Activated CD4-positive, alpha-beta memory T cell treated with anti-CD3 and anti-CD28 coated beads for 36 hours (primary cell): ENCODE measurements at regions not wholly inside any gene's neighbourhood (a gene's known extent, or its start where the extent isn't known, plus 50 kb on each side); places are given as distances from the start of the nearest gene placed in this dataset.
A peak's percentile ranks its signal among the peaks of the same experiment; 100 is the strongest.

Source experiments
- CTCF ChIA-PET: fragments of 350-600 bp; sonication (Branson Sonifier 250); formaldehyde crosslinking; loops from one replicate; lab custom pipeline; 2021; ENCODE audit warnings: antibody characterized with exemption, inconsistent platforms; lab: Charles Lee
- POLR2A ChIA-PET: fragments of 350-600 bp; sonication (Branson Sonifier 250); formaldehyde crosslinking; loops from one replicate; lab custom pipeline; 2021; ENCODE audit warnings: antibody characterized with exemption; lab: Charles Lee
- DNase-seq: peaks from one replicate; pipeline ENCODE4 v3.0.0-alpha.2; 2020
- H3K27ac Mint-ChIP-seq: one replicate; pipeline ENCODE4 v1.8.0; 2021; ENCODE audit warnings: mixed read lengths
- H3K27me3 Mint-ChIP-seq: one replicate; pipeline ENCODE4 v1.8.0; 2021; ENCODE audit warnings: mixed read lengths
- H3K36me3 Mint-ChIP-seq: one replicate; pipeline ENCODE4 v1.8.0; 2021; ENCODE audit warnings: mixed read lengths
- H3K4me1 Mint-ChIP-seq: one replicate; pipeline ENCODE4 v1.8.0; 2021; ENCODE audit warnings: low read depth, mixed read lengths
- H3K4me3 Mint-ChIP-seq: one replicate; pipeline ENCODE4 v1.8.0; 2021; ENCODE audit warnings: mild to moderate bottlenecking, mixed read lengths
- H3K9me3 Mint-ChIP-seq: one replicate; pipeline ENCODE4 v1.8.0; 2021; ENCODE audit warnings: mixed read lengths
- intact Hi-C: fragments of 100-400 bp; cut with micrococcal nuclease; formaldehyde crosslinking; loops from one replicate; pipeline ENCODE4 v1.15.1; 2023

GRCh38 chr9:107190061-107190935 is 92.8 kb upstream of the RAD23B start:
- no peaks in the 10 kb centered on the region for H3K4me1 Mint-ChIP-seq
- DNase-seq: no peak
- ChIA-PET POLR2A (no interaction called here), CTCF (no interaction called here)
- no peak overlapping the region for H3K4me3 Mint-ChIP-seq
- H3K27ac Mint-ChIP-seq: no peak overlapping the region
- H3K9me3 Mint-ChIP-seq: no peaks in the 10 kb centered on the region
- H3K36me3 Mint-ChIP-seq: no peaks in the 10 kb centered on the region
- peaks cover 7% of the 10 kb centered on the region for H3K27me3 Mint-ChIP-seq
- intact Hi-C loops: no loop called here

DNA sequence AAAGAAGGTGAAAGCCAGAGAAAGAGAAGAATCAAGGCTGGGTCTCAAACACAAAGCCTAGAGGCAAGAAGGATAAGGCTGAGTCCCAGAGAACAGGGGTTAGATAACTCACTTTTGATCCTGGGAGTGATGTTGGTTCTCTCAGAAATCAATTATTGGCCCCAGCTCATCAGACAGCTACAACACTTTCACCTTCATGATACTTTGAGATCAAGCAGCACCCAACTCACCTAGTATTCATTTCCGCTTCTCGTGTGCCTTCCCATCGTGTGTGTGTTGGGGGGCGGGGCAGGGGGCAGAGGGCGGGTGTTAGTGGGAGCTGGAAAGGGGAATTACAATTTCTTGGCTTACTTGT is 92.2 kb upstream of the RAD23B start:
- intact Hi-C loops: no loop called here
- CTCF ChIA-PET: no interaction called here

DNA sequence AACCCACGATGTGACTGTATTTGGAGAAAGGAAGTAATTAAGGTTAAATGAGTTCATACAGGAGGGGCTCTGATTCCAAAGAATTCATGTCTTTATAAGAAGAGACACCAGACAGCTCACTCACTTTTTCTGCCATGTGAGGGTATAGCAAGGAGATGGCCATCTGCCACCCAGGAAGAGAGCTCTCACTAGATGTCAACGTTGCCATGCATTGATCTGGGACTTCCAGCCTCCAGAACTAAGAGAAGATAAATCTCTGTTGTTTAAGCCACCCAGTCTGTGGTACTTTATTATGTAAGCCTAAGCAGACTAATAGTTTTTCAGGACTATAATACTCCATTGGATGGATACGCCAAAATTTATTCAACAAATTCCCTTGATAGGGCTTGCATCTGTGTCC is 89.8 kb upstream of the RAD23B start:
- intact Hi-C loops: no loop called here
- H3K4me1 Mint-ChIP-seq: no peaks in the 10 kb centered on the region
- CTCF ChIA-PET: no interaction called here
- no peak for DNase-seq
- no peaks in the 10 kb centered on the region for H3K36me3 Mint-ChIP-seq
- H3K9me3 Mint-ChIP-seq: no peaks in the 10 kb centered on the region
- H3K4me3 Mint-ChIP-seq: no peak overlapping the region
- no peak overlapping the region for H3K27ac Mint-ChIP-seq
- H3K27me3 Mint-ChIP-seq: peaks cover 7% of the 10 kb centered on the region
- POLR2A ChIA-PET: no interaction called here

More for the DNA sequence above, 92.2 kb upstream of the RAD23B start:
- Mint-ChIP-seq H3K36me3 (no peaks in the 10 kb centered on the region), H3K4me1 (no peaks in the 10 kb centered on the region), H3K27me3 (peaks cover 7% of the 10 kb centered on the region), H3K27ac (no peak overlapping the region), H3K4me3 (no peak overlapping the region), H3K9me3 (no peaks in the 10 kb centered on the region)
- DNase-seq: no peak
- POLR2A ChIA-PET: no interaction called here

DNA sequence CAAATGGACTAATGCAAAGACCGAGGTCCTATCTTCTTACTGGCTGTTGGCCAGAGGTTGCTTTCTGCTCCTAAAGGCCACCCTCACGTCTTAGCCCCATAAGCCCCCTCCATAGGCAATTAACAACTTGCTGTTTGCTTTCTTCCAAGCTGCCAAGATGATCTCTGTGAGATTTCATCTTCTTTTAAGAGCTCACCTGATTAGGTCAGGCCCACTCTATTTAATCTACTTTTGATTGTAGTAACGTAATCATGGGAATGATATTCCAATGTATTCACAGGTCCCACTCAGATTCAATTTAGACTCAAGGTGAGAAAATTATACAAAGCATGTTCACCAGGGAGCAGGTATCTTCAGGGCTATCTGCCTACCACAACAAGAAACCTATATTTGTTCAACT is 84.4 kb upstream of the RAD23B start:
- Mint-ChIP-seq H3K27ac (no peak overlapping the region), H3K27me3 (peaks cover 4% of the 10 kb centered on the region), H3K4me3 (no peak overlapping the region), H3K4me1 (no peaks in the 10 kb centered on the region), H3K36me3 (no peaks in the 10 kb centered on the region), H3K9me3 (peaks cover 6% of the 10 kb centered on the region)
- CTCF ChIA-PET: no interaction called here
- DNase-seq: no peak
- POLR2A ChIA-PET: no interaction called here
- intact Hi-C loops: no loop called here

DNA sequence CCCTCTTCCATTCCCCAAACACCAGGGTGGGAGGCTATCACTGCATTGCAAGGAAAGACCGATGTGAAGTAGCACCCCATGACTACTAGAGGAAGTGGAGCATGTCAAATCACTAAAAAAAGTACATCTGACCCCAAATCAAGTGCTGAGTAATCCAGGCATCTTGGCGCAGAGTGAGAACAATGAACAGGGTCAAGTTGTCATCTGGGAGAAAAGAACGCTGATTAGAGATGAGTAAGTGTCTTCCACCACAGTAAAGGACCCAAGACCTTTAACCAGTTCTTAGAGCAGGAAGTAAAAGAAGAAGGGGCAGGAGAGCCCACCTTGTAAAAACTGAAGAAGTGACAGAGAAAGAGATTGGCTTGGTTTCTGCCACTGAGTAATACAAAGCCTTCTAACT is 75.0 kb upstream of the RAD23B start:
- ChIA-PET CTCF (no interaction called here), POLR2A (no interaction called here)

GRCh38 chr9:107210775-107211174 is 72.3 kb upstream of the RAD23B start:
- Mint-ChIP-seq H3K36me3 (no peaks in the 10 kb centered on the region), H3K9me3 (no peaks in the 10 kb centered on the region), H3K27me3 (peaks cover 8% of the 10 kb centered on the region), H3K4me1 (peaks cover 12% of the 10 kb centered on the region), H3K27ac (no peak overlapping the region), H3K4me3 (no peak overlapping the region)
- intact Hi-C loops: no loop called here
- CTCF ChIA-PET: no interaction called here
- DNase-seq: no peak
- POLR2A ChIA-PET: no interaction called here

More for the DNA sequence above, 75.0 kb upstream of the RAD23B start:
- H3K27ac Mint-ChIP-seq: no peak overlapping the region
- intact Hi-C loops: no loop called here
- no peaks in the 10 kb centered on the region for H3K36me3 Mint-ChIP-seq
- no peak overlapping the region for H3K4me3 Mint-ChIP-seq
- H3K4me1 Mint-ChIP-seq: peaks cover 4% of the 10 kb centered on the region
- peaks cover 8% of the 10 kb centered on the region for H3K27me3 Mint-ChIP-seq
- H3K9me3 Mint-ChIP-seq: peaks cover under 1% of the 10 kb centered on the region
- DNase-seq: no peak

DNA sequence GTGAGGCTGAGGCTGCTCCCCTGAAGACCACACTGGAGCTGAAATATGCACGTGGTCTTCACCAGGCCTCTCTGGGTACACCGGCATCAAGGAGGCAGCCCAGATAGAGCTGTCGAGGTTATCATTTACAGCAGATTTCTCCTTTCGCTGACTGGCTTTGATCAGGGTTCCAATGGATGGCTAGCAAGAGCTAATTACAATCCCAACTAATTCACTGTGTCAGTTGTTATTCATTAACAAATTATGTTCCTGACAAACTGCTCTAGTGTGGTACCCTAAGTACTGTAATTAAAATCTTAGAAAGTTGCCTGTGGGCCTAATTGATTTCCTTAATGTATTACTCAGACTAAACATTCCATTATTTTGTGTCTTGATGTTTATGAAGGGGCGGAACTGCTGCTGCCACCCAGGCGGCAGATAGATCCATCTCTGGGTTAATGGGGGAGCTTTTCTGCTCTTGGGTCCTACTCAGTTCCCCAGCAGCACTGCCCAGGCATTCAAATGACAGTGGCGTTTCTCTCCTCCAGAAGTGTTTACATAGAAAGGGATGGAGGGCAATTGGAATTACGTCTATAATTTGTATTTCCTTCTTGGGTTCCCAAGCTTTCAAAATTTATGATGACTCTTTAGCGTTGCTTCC is 71.7 kb upstream of the RAD23B start:
- peaks cover 8% of the 10 kb centered on the region for H3K27me3 Mint-ChIP-seq
- H3K4me3 Mint-ChIP-seq: no peak overlapping the region
- no peaks in the 10 kb centered on the region for H3K9me3 Mint-ChIP-seq
- intact Hi-C loops: no loop called here
- DNase-seq: no peak
- H3K27ac Mint-ChIP-seq: no peak overlapping the region
- POLR2A ChIA-PET: no interaction called here
- H3K36me3 Mint-ChIP-seq: no peaks in the 10 kb centered on the region
- CTCF ChIA-PET: interaction anchor here (1.2 kb wide), 1 partner anchor 130 kb away, joined by 5 read pairs; no protein-coding TSS in a partner anchor
- peaks cover 12% of the 10 kb centered on the region for H3K4me1 Mint-ChIP-seq

GRCh38 chr9:107212613-107213012 is 70.5 kb upstream of the RAD23B start:
- Mint-ChIP-seq H3K36me3 (no peaks in the 10 kb centered on the region), H3K9me3 (no peaks in the 10 kb centered on the region), H3K4me3 (no peak overlapping the region), H3K27me3 (peaks cover 5% of the 10 kb centered on the region), H3K4me1 (peaks cover 12% of the 10 kb centered on the region), H3K27ac (no peak overlapping the region)
- CTCF ChIA-PET: no interaction called here
- DNase-seq: no peak
- intact Hi-C loops: loop anchor here (1.0 kb wide), 2 partner anchors 31 to 39 kb away; no protein-coding TSS in a partner anchor
- POLR2A ChIA-PET: no interaction called here

GRCh38 chr9:107213080-107213479 is 70.0 kb upstream of the RAD23B start:
- H3K4me1 Mint-ChIP-seq: peaks cover 12% of the 10 kb centered on the region
- ChIA-PET CTCF (no interaction called here), POLR2A (no interaction called here)
- no peaks in the 10 kb centered on the region for H3K9me3 Mint-ChIP-seq
- no peak for DNase-seq
- no peak overlapping the region for H3K27ac Mint-ChIP-seq
- H3K36me3 Mint-ChIP-seq: no peaks in the 10 kb centered on the region
- no peak overlapping the region for H3K4me3 Mint-ChIP-seq
- intact Hi-C loops: loop anchor here (1.0 kb wide), 2 partner anchors 30 to 40 kb away; no protein-coding TSS in a partner anchor
- H3K27me3 Mint-ChIP-seq: peaks cover 5% of the 10 kb centered on the region

DNA sequence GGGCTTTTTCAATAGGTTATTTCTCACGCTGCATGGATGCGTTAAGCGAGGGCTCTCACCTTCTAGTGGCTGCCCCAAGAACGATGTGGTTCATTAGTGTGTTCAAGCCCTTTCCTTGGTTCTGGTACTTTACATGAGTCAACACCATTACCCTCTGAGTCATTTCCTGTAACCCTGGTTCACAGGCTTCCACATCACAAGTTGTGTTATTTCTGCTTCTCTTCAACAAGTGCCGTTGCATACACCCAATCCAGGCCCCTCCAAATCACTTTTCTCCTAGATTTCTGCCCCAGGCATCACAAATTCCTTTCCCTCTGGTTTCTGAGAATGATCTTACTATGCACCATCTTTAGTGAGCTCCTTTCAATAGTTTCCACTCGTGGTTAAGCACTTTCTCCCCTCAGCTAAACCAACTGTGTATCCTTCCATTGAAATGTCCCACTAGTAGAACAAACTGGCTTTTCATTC is 69.5 kb upstream of the RAD23B start:
- H3K4me1 Mint-ChIP-seq: peaks cover 12% of the 10 kb centered on the region
- CTCF ChIA-PET: no interaction called here
- H3K36me3 Mint-ChIP-seq: no peaks in the 10 kb centered on the region
- H3K27ac Mint-ChIP-seq: no peak overlapping the region
- peak; percentile 31 for DNase-seq
- POLR2A ChIA-PET: no interaction called here
- H3K4me3 Mint-ChIP-seq: no peak overlapping the region
- H3K9me3 Mint-ChIP-seq: no peaks in the 10 kb centered on the region
- H3K27me3 Mint-ChIP-seq: peaks cover 5% of the 10 kb centered on the region
- intact Hi-C loops: loop anchor here (1.0 kb wide), 2 partner anchors 30 to 40 kb away; no protein-coding TSS in a partner anchor

DNA sequence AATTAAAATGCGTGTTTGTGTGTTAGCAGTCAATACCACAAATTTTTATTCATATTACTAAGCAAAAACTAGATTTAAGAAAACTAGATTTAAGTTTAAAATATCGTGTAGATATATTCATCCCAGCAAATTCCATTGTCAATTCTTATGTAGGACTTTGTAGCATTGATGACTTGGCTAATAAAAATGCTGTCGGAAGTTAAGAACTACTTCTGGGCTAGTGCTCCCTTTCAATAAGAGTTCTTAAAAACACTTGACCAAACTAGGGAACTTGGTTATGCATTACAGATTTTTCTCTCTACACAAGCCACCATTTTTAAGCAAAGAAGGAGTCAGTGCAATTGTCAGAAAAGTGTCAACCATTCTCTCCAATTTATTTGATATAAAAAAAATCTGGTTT is 68.7 kb upstream of the RAD23B start:
- H3K4me3 Mint-ChIP-seq: no peak overlapping the region
- H3K4me1 Mint-ChIP-seq: peaks cover 12% of the 10 kb centered on the region
- POLR2A ChIA-PET: no interaction called here
- H3K27ac Mint-ChIP-seq: no peak overlapping the region
- intact Hi-C loops: no loop called here
- no peaks in the 10 kb centered on the region for H3K9me3 Mint-ChIP-seq
- CTCF ChIA-PET: no interaction called here
- peaks cover 7% of the 10 kb centered on the region for H3K27me3 Mint-ChIP-seq
- no peaks in the 10 kb centered on the region for H3K36me3 Mint-ChIP-seq
- no peak for DNase-seq

DNA sequence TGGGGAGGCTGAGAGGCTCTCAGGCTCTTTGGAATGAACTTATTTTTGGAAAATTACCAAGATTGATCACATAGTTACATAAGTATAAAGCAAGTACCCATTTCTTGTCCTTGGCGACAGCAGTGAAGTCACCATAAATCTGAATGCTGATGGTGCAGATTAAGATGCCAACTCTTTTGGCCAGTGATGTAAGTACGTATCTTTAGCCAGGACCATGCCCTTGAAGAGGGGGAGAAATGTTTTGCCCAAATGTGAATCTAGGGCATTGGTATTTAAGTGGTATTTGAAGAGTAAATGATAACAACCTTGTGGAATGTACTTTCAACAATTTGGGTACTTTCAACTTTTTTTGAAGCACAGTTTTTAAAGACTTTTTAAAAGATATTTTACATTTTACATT is 68.2 kb upstream of the RAD23B start:
- no peak overlapping the region for H3K4me3 Mint-ChIP-seq
- intact Hi-C loops: no loop called here
- no peak overlapping the region for H3K27ac Mint-ChIP-seq
- no peak for DNase-seq
- H3K9me3 Mint-ChIP-seq: no peaks in the 10 kb centered on the region
- ChIA-PET POLR2A (no interaction called here), CTCF (no interaction called here)
- H3K36me3 Mint-ChIP-seq: no peaks in the 10 kb centered on the region
- peaks cover 12% of the 10 kb centered on the region for H3K4me1 Mint-ChIP-seq
- H3K27me3 Mint-ChIP-seq: peaks cover 7% of the 10 kb centered on the region
